ENCODE measurements at regions not wholly inside any gene's neighbourhood (a gene's known extent, or its start where the extent isn't known, plus 50 kb on each side); places are given as distances from the start of the nearest gene placed in this dataset.

DNA sequence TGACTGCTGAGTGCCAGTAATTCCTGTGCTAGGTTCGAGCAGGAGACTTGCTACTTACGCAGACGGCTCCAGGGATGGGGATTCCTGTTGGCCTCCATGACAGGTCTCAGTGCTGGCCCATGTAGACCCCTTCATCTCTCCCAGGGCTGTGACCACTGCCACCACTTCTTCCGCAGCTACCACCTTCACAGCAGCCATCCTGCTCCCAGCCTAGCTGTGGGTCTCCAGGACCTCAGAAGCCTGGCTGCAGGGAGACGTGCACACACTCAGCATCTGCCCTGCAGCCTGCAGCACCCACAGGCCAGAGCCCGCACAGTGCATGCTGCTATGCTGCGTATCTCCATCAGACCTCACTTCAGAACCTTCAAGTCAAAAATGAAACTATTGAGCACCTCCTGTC lies 1503.9 kb downstream of the BRD1 start:
- TF ChIP-seq, protein P1, sequence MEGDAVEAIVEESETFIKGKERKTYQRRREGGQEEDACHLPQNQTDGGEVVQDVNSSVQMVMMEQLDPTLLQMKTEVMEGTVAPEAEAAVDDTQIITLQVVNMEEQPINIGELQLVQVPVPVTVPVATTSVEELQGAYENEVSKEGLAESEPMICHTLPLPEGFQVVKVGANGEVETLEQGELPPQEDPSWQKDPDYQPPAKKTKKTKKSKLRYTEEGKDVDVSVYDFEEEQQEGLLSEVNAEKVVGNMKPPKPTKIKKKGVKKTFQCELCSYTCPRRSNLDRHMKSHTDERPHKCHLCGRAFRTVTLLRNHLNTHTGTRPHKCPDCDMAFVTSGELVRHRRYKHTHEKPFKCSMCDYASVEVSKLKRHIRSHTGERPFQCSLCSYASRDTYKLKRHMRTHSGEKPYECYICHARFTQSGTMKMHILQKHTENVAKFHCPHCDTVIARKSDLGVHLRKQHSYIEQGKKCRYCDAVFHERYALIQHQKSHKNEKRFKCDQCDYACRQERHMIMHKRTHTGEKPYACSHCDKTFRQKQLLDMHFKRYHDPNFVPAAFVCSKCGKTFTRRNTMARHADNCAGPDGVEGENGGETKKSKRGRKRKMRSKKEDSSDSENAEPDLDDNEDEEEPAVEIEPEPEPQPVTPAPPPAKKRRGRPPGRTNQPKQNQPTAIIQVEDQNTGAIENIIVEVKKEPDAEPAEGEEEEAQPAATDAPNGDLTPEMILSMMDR (IDR thresholded peaks at IDR 0.05): no peak
- TF ChIP-seq POLR2A (IDR thresholded peaks at IDR 0.05) (no peak), EP300 (IDR thresholded peaks at IDR 0.05) (no peak), POLR2AphosphoS5 (IDR thresholded peaks at IDR 0.05) (no peak)
- DNase-seq: peak; percentile 34
- WGBS, 2 donors: 93 to 95% methylated on average over 7 of the region's 7 CpGs
- H3K27me3 ChIP-seq: no peaks in the 10 kb centered on the region
- peaks cover 0 to 3% (median 1%) of the 10 kb centered on the region in 4 donors for H3K9me3 ChIP-seq
- H3K4me3 ChIP-seq: no peak overlapping the region
- intact Hi-C loops (cut with DNase I): no loop called here
- peaks cover 0 to 16% (median 9%) of the 10 kb centered on the region in 4 donors for H3K4me1 ChIP-seq
- H3K36me3 ChIP-seq: no peaks in the 10 kb centered on the region
- no peak overlapping the region for H3K27ac ChIP-seq

DNA sequence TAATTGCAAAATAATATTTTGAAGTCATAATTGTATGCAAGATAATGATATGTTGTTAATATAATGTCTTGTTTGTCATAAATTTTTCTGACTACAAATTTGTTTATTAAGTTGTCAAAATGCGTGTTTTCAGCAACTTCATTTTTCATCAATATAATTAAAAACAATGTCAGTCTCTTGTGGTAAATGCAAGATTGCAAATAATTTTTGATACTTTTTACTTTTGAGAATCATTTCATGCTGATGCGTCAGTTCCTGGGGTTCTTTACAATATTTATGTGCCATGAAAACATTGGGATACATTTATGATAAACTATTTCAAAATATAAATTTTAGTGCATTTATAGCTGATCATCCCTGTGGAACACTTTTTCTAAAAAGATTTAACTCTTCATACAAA lies 1504.8 kb downstream of the BRD1 start:
- WGBS, 2 donors: 92 to 95% methylated on average over 2 of the region's 2 CpGs

DNA sequence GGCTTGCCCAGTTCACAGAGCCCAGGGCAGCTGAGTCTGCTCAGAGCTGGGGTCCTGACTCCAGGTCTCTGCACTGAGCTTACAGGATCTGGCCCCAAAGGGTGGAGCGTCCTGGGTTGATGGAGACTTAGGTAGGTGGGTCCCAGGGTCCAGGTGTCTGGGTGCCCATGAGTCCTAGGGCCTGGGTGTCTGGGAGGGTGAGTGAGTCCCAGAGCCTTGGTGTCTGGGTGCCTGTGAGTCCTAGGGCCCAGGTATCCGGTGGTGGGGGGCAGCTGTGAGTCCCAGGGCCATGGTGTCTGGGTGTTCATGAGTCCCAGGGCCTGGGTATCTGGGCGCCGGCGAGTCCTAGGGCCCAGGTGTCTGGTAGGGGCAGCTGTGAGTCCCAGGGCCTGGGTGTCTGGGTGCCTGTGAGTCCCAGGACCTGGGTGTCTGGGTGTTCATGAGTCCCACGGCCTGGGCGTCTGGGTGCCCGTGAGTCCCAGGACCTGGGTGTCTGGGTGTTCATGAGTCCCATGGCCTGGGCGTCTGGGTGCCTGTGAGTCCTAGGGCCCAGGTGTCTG lies 1505.6 kb downstream of the BRD1 start:
- TF ChIP-seq POLR2AphosphoS5 (IDR thresholded peaks at IDR 0.05): no peak
- TF ChIP-seq, protein P1 (IDR thresholded peaks at IDR 0.05): no peak
- TF ChIP-seq POLR2A (IDR thresholded peaks at IDR 0.05): no peak
- no peak for TF ChIP-seq EP300 (IDR thresholded peaks at IDR 0.05)
- peak; percentile 48 for DNase-seq
- peaks cover 0 to 16% (median 9%) of the 10 kb centered on the region in 4 donors for H3K4me1 ChIP-seq
- no peaks in the 10 kb centered on the region for H3K36me3 ChIP-seq
- H3K9me3 ChIP-seq: peaks cover 0 to 3% (median 0%) of the 10 kb centered on the region in 4 donors
- intact Hi-C loops (cut with DNase I): no loop called here
- 73 to 77% methylated on average over 9 of the region's 9 CpGs for WGBS, 2 donors
- no peak overlapping the region for H3K4me3 ChIP-seq
- no peak overlapping the region for H3K27ac ChIP-seq
- H3K27me3 ChIP-seq: no peaks in the 10 kb centered on the region

More for the DNA sequence above, 1504.8 kb downstream of the BRD1 start:
- peaks cover 0 to 3% (median 0%) of the 10 kb centered on the region in 4 donors for H3K9me3 ChIP-seq
- no peak overlapping the region for H3K27ac ChIP-seq
- peaks cover 0 to 16% (median 9%) of the 10 kb centered on the region in 4 donors for H3K4me1 ChIP-seq
- H3K36me3 ChIP-seq: no peaks in the 10 kb centered on the region
- no peak overlapping the region for H3K4me3 ChIP-seq
- intact Hi-C loops (cut with DNase I): no loop called here
- no peak for TF ChIP-seq POLR2A (IDR thresholded peaks at IDR 0.05)
- TF ChIP-seq, protein P1 (IDR thresholded peaks at IDR 0.05): no peak
- no peak for DNase-seq
- H3K27me3 ChIP-seq: no peaks in the 10 kb centered on the region

DNA sequence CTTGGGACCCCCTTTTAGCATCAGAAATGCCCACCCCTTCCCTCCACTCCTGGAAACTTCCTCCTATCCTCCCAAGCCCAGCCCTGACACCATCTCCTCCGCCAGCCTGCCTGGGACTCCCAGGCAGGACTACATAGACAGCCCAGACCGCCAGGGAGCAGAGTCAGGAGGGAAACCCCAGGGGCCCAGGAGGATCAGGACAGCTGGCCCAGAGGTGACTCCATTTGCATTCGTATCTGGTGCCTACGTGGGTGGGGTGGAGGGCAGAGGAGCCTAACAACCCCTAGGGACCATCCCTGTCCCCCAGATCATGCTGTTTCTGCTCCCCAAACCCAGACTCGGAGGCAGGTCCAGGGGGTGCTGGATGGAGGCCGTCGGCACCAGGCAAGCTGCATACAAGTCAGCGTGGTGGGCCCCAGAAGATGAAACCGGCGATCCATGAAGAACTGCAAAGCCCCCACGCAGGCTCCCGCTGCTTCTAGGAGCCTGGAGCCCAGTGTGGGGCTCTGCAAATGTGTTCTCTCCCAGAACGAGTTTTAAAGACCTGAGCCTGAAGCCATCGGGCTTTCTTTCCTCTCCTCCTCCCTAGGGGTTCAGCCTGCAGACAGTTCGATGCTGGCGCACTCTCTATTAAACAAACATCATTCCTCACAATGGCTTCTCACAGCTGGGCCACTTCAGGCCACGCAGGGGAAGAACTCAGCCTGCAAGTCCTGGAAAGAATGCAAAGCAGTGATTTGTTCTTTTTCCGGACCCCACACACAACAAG lies 1506.8 kb downstream of the BRD1 start:
- peaks cover 0 to 16% (median 9%) of the 10 kb centered on the region in 4 donors for H3K4me1 ChIP-seq
- intact Hi-C loops (cut with DNase I): no loop called here
- no peak overlapping the region for H3K4me3 ChIP-seq
- 66 to 73% methylated on average over 18 of the region's 18 CpGs for WGBS, 2 donors
- peak; percentile 59 for DNase-seq
- no peaks in the 10 kb centered on the region for H3K27me3 ChIP-seq
- H3K27ac ChIP-seq: peak overlapping the region in 1 of 4 donors; percentile 8
- no peaks in the 10 kb centered on the region for H3K36me3 ChIP-seq
- H3K9me3 ChIP-seq: peaks cover 0 to 3% (median 0%) of the 10 kb centered on the region in 4 donors
- no peak for TF ChIP-seq POLR2A (IDR thresholded peaks at IDR 0.05)
- TF ChIP-seq, protein P1 (IDR thresholded peaks at IDR 0.05): no peak
- TF ChIP-seq EP300 (IDR thresholded peaks at IDR 0.05): no peak
- no peak for TF ChIP-seq POLR2AphosphoS5 (IDR thresholded peaks at IDR 0.05)
